Right lung (tissue), 2 donors: ENCODE measurements at regions not wholly inside any gene's neighbourhood (a gene's known extent, or its start where the extent isn't known, plus 50 kb on each side); places are given as distances from the start of the nearest gene placed in this dataset.
"Not testable (repeated sequence)": the region's sequence is repeated elsewhere in the genome, so short reads cannot be mapped to it uniquely, and the experiment has no call there.

ENCODE experiments used
- DNase-seq, 2 donors: peaks; one replicate each; pipeline ENCODE4 v3.0.0-alpha.2; 2013

GRCh38 chrX:137646472-137646871 lies 80.5 kb downstream of the ZIC3 start:
- DNase-seq, result no peak

- DNase-seq, result no peak
These were observed 85.7 kb downstream of the ZIC3 start for GRCh38 chrX:137651647-137652046.

GRCh38 chrX:137652086-137652485 lies 86.2 kb downstream of the ZIC3 start:
- DNase-seq, result no peak

GRCh38 chrX:137654481-137654880 lies 88.6 kb downstream of the ZIC3 start:
- peak in 1 of 2 donors; percentile 0 for DNase-seq

- DNase-seq, result no peak
These were observed 101.8 kb downstream of the ZIC3 start for GRCh38 chrX:137667776-137668175.

- no peak for DNase-seq
These were observed 118.7 kb downstream of the ZIC3 start for GRCh38 chrX:137684591-137684990.

- DNase-seq, result no peak
These were observed 129.5 kb downstream of the ZIC3 start for GRCh38 chrX:137695417-137695816.

- no peak for DNase-seq
These were observed 141.4 kb downstream of the ZIC3 start for GRCh38 chrX:137707348-137707747.

- no peak for DNase-seq
These were observed 176.9 kb downstream of the ZIC3 start for GRCh38 chrX:137742846-137743245.

GRCh38 chrX:137743414-137743813 lies 177.5 kb downstream of the ZIC3 start:
- DNase-seq, result no peak

GRCh38 chrX:137746289-137746688 lies 180.4 kb downstream of the ZIC3 start:
- no peak for DNase-seq

GRCh38 chrX:137747244-137748043 lies 181.5 kb downstream of the ZIC3 start:
- DNase-seq, result no peak

GRCh38 chrX:137748827-137749226 lies 182.9 kb downstream of the ZIC3 start:
- no peak for DNase-seq

GRCh38 chrX:137749246-137749645 lies 183.3 kb downstream of the ZIC3 start:
- DNase-seq, result no peak

- no peak for DNase-seq
These were observed 205.6 kb downstream of the ZIC3 start for GRCh38 chrX:137771537-137771936.

GRCh38 chrX:137792214-137792613 lies 226.3 kb downstream of the ZIC3 start:
- DNase-seq, result no peak

- not testable (repeated sequence) for DNase-seq
These were observed 232.0 kb downstream of the ZIC3 start for GRCh38 chrX:137797926-137798325.

GRCh38 chrX:137823257-137823656 lies 257.3 kb downstream of the ZIC3 start:
- no peak for DNase-seq

- DNase-seq, result peak; percentile 13 to 15
These were observed 281.4 kb downstream of the ZIC3 start for GRCh38 chrX:137847376-137847775.

GRCh38 chrX:137848266-137848905 lies 282.5 kb downstream of the ZIC3 start:
- DNase-seq, result no peak

GRCh38 chrX:137852502-137852901 lies 286.6 kb downstream of the ZIC3 start:
- DNase-seq, result no peak

GRCh38 chrX:137855490-137855889 lies 289.6 kb downstream of the ZIC3 start:
- DNase-seq, result no peak

GRCh38 chrX:137858106-137858505 lies 292.2 kb downstream of the ZIC3 start:
- DNase-seq, result no peak

GRCh38 chrX:137878401-137878800 lies 312.5 kb downstream of the ZIC3 start:
- no peak for DNase-seq
